ENCODE measurements at regions not wholly inside any gene's neighbourhood (a gene's known extent, or its start where the extent isn't known, plus 50 kb on each side); places are given as distances from the start of the nearest gene placed in this dataset.
"Not testable (repeated sequence)": the region's sequence is repeated elsewhere in the genome, so short reads cannot be mapped to it uniquely, and the experiment has no call there.

- not testable (repeated sequence) for TF ChIP-seq POLR2A, CTCF, POLR2AphosphoS5 (IDR thresholded peaks at IDR 0.05)
Observed at GRCh38 chrX:131696989-131697388, 153.1 kb downstream of the OR13H1 start.

All from suprapubic skin (tissue), 4 donors.